Hepatocyte (in vitro differentiated cells): ENCODE measurements at regions not wholly inside any gene's neighbourhood (a gene's known extent, or its start where the extent isn't known, plus 50 kb on each side); places are given as distances from the start of the nearest gene placed in this dataset.

ENCODE experiments used
- DNase-seq: peaks from one replicate; pipeline ENCODE4 v3.0.0-alpha.2; 2016; ENCODE audit warnings: low spot score
- H2AFZ ChIP-seq: fragments of 200-600 bp; sonication (generic); 2 replicates; pipeline ENCODE4 v1.6.0; 2016; ENCODE audit warnings: antibody characterized with exemption, mild to moderate bottlenecking
- H3K27ac ChIP-seq: fragments of 200-600 bp; sonication (generic); 2 replicates; pipeline ENCODE4 v1.5.1; 2016; ENCODE audit warnings: mild to moderate bottlenecking
- H3K27me3 ChIP-seq: fragments of 200-600 bp; sonication (generic); 2 replicates; pipeline ENCODE4 v1.6.1; 2016
- H3K36me3 ChIP-seq: fragments of 200-600 bp; sonication (generic); replicated peaks from 2 replicates; pipeline ENCODE4 v1.5.1; 2016; ENCODE audit warnings: low read depth; ENCODE audit not compliant: insufficient read depth
- H3K4me1 ChIP-seq: fragments of 200-600 bp; sonication (generic); 2 replicates; pipeline ENCODE4 v1.5.1; 2016; ENCODE audit warnings: mild to moderate bottlenecking, moderate library complexity; ENCODE audit not compliant: insufficient read depth
- H3K4me2 ChIP-seq: fragments of 200-600 bp; sonication (generic); 2 replicates; pipeline ENCODE4 v1.6.0; 2016
- H3K4me3 ChIP-seq: fragments of 200-600 bp; sonication (generic); 2 replicates; pipeline ENCODE4 v1.5.1; 2016; ENCODE audit warnings: mild to moderate bottlenecking
- H3K79me2 ChIP-seq: fragments of 200-600 bp; sonication (generic); 2 replicates; pipeline ENCODE4 v1.6.0; 2017; ENCODE audit warnings: mild to moderate bottlenecking
- H3K9me2 ChIP-seq: fragments of 200-600 bp; sonication (generic); replicated peaks from 2 replicates; pipeline ENCODE4 v1.6.0; 2017; ENCODE audit warnings: mild to moderate bottlenecking; ENCODE audit not compliant: insufficient read depth
- H3K9me3 ChIP-seq: fragments of 200-600 bp; sonication (generic); 2 replicates; pipeline ENCODE4 v1.5.1; 2016; ENCODE audit warnings: low read depth, mild to moderate bottlenecking
- H4K20me1 ChIP-seq: fragments of 200-600 bp; sonication (generic); 2 replicates; pipeline ENCODE4 v1.6.0; 2016; ENCODE audit warnings: mild to moderate bottlenecking; ENCODE audit not compliant: insufficient read depth, poor library complexity, severe bottlenecking
- CTCF ChIP-seq: fragments of 200-600 bp; sonication (generic); IDR thresholded peaks from 2 replicates; pipeline ENCODE4 v1.5.1; 2016; ENCODE audit warnings: antibody characterized with exemption, mild to moderate bottlenecking; ENCODE audit not compliant: poor library complexity
- EZH2 ChIP-seq: fragments of 200-600 bp; sonication (generic); IDR thresholded peaks from 2 replicates; pipeline ENCODE4 v1.6.1; 2016; ENCODE audit warnings: antibody characterized with exemption, mild to moderate bottlenecking, borderline replicate concordance
- EZH2phosphoT487 ChIP-seq: fragments of 200-600 bp; sonication (generic); IDR thresholded peaks from one replicate; pipeline ENCODE4 v1.6.1; 2018; ENCODE audit warnings: antibody characterized with exemption, mild to moderate bottlenecking, low read depth, moderate library complexity; ENCODE audit not compliant: unreplicated experiment, severe bottlenecking
- WGBS: methylation state at CpG from one replicate; pipeline ENCODE4 v1.1.6; 2016; ENCODE audit warnings: low lambda C conversion rate; ENCODE audit errors: missing lambda C conversion rate; 5-methylcytosine and 5-hydroxymethylcytosine counted together

- H2AFZ ChIP-seq, result no peak overlapping the region
- no peaks in the 10 kb centered on the region for H3K27me3 ChIP-seq
- H3K4me3 ChIP-seq, result no peak overlapping the region
- no peaks in the 10 kb centered on the region for H3K9me2 ChIP-seq
- WGBS, result 83% methylated on average over 7 of the region's 7 CpGs
- H3K4me2 ChIP-seq, result no peak overlapping the region
- H4K20me1 ChIP-seq, result no peaks in the 10 kb centered on the region
- DNase-seq, result no peak
- H3K4me1 ChIP-seq, result no peaks in the 10 kb centered on the region
- TF ChIP-seq EZH2phosphoT487 (no peak), EZH2 (no peak), CTCF (no peak)
- no peak overlapping the region for H3K27ac ChIP-seq
- no peaks in the 10 kb centered on the region for H3K79me2 ChIP-seq
- H3K9me3 ChIP-seq, result no peaks in the 10 kb centered on the region
- no peaks in the 10 kb centered on the region for H3K36me3 ChIP-seq
Observed at GRCh38 chr20:61053889-61054288, 198.2 kb upstream of the CDH4 start.

GRCh38 chr20:61054411-61054810 lies 197.7 kb upstream of the CDH4 start:
- no peak overlapping the region for H2AFZ ChIP-seq
- H4K20me1 ChIP-seq, result no peaks in the 10 kb centered on the region
- H3K4me1 ChIP-seq, result no peaks in the 10 kb centered on the region
- no peaks in the 10 kb centered on the region for H3K9me3 ChIP-seq
- no peaks in the 10 kb centered on the region for H3K9me2 ChIP-seq
- TF ChIP-seq EZH2, result no peak
- TF ChIP-seq EZH2phosphoT487, result no peak
- no peak for TF ChIP-seq CTCF
- 80% methylated on average over 9 of the region's 9 CpGs for WGBS
- H3K27me3 ChIP-seq, result no peaks in the 10 kb centered on the region
- no peaks in the 10 kb centered on the region for H3K36me3 ChIP-seq
- no peak overlapping the region for H3K4me3 ChIP-seq
- DNase-seq, result no peak
- H3K27ac ChIP-seq, result no peak overlapping the region
- no peak overlapping the region for H3K4me2 ChIP-seq
- H3K79me2 ChIP-seq, result no peaks in the 10 kb centered on the region

GRCh38 chr20:61055180-61056010 lies 196.7 kb upstream of the CDH4 start:
- no peaks in the 10 kb centered on the region for H4K20me1 ChIP-seq
- no peak overlapping the region for H2AFZ ChIP-seq
- H3K27me3 ChIP-seq, result no peaks in the 10 kb centered on the region
- no peak overlapping the region for H3K27ac ChIP-seq
- no peaks in the 10 kb centered on the region for H3K79me2 ChIP-seq
- no peak for DNase-seq
- H3K36me3 ChIP-seq, result no peaks in the 10 kb centered on the region
- H3K9me3 ChIP-seq, result no peaks in the 10 kb centered on the region
- H3K9me2 ChIP-seq, result no peaks in the 10 kb centered on the region
- no peaks in the 10 kb centered on the region for H3K4me1 ChIP-seq
- no peak for TF ChIP-seq EZH2
- no peak for TF ChIP-seq EZH2phosphoT487
- no peak overlapping the region for H3K4me3 ChIP-seq
- 85% methylated on average over 14 of the region's 14 CpGs for WGBS
- no peak overlapping the region for H3K4me2 ChIP-seq

- Histone ChIP-seq H3K4me1 (no peaks in the 10 kb centered on the region), H3K27ac (no peak overlapping the region), H2AFZ (no peak overlapping the region), H3K79me2 (no peaks in the 10 kb centered on the region), H4K20me1 (no peaks in the 10 kb centered on the region), H3K9me3 (no peaks in the 10 kb centered on the region), H3K27me3 (no peaks in the 10 kb centered on the region), H3K36me3 (no peaks in the 10 kb centered on the region), H3K4me2 (no peak overlapping the region), H3K4me3 (no peak overlapping the region), H3K9me2 (no peaks in the 10 kb centered on the region)
- WGBS, result 80% methylated on average over 10 of the region's 10 CpGs
- DNase-seq, result no peak
- TF ChIP-seq EZH2phosphoT487 (no peak), CTCF (no peak), EZH2 (no peak)
Observed at GRCh38 chr20:61056116-61056515, 195.9 kb upstream of the CDH4 start.
